Activated CD8-positive, alpha-beta T cell treated with anti-CD3 and anti-CD28 coated beads for 36 hours (primary cell): ENCODE measurements at regions not wholly inside any gene's neighbourhood (a gene's known extent, or its start where the extent isn't known, plus 50 kb on each side); places are given as distances from the start of the nearest gene placed in this dataset.

Experiments used
- ATAC-seq: fragments of 200-7000 bp; cut with Tn5 transposase; one replicate; pipeline ENCODE4 v1.10.0; 2021; ENCODE audit warnings: mild to moderate bottlenecking, moderate library complexity
- CTCF ChIA-PET: fragments of 350-600 bp; sonication (Branson Sonifier 250); formaldehyde crosslinking; loops from one replicate; lab custom pipeline; 2021; ENCODE audit warnings: antibody characterized with exemption; lab: Charles Lee
- POLR2A ChIA-PET: fragments of 350-600 bp; sonication (Branson Sonifier 250); formaldehyde crosslinking; loops from one replicate; lab custom pipeline; 2021; ENCODE audit warnings: antibody characterized with exemption; lab: Charles Lee
- DNase-seq: peaks from one replicate; pipeline ENCODE4 v3.0.0-alpha.2; 2020
- H3K27ac Mint-ChIP-seq: one replicate; pipeline ENCODE4 v1.8.0; 2021; ENCODE audit warnings: mild to moderate bottlenecking, mixed read lengths
- H3K27me3 Mint-ChIP-seq: one replicate; pipeline ENCODE4 v1.8.0; 2021; ENCODE audit warnings: mixed read lengths
- H3K36me3 Mint-ChIP-seq: one replicate; pipeline ENCODE4 v1.8.0; 2021; ENCODE audit warnings: low read depth, mixed read lengths
- H3K4me1 Mint-ChIP-seq: one replicate; pipeline ENCODE4 v1.8.0; 2021; ENCODE audit warnings: low read depth, mixed read lengths
- H3K4me3 Mint-ChIP-seq: one replicate; pipeline ENCODE4 v1.8.0; 2021; ENCODE audit warnings: mild to moderate bottlenecking, moderate library complexity, mixed read lengths
- H3K9me3 Mint-ChIP-seq: one replicate; pipeline ENCODE4 v1.8.0; 2021; ENCODE audit warnings: mixed read lengths
- CTCF ChIP-seq: fragments of 200-600 bp; IDR thresholded peaks from one replicate; pipeline ENCODE4 v1.8.0; 2022; ENCODE audit warnings: antibody characterized with exemption, mild to moderate bottlenecking
- intact Hi-C: fragments of 100-400 bp; cut with micrococcal nuclease; formaldehyde crosslinking; loops from one replicate; pipeline ENCODE4 v1.10.0; 2022

GRCh38 chr1:36656838-36657237 is 174.1 kb upstream of the CSF3R start:
- Mint-ChIP-seq H3K4me3 (no peak overlapping the region), H3K4me1 (no peaks in the 10 kb centered on the region), H3K36me3 (no peaks in the 10 kb centered on the region), H3K27ac (no peak overlapping the region), H3K27me3 (peaks cover 21% of the 10 kb centered on the region), H3K9me3 (no peaks in the 10 kb centered on the region)
- ChIA-PET POLR2A (no interaction called here), CTCF (no interaction called here)
- intact Hi-C loops, result no loop called here
- TF ChIP-seq CTCF, result no peak
- ATAC-seq (no peak), DNase-seq (no peak)

- Mint-ChIP-seq H3K4me1 (no peaks in the 10 kb centered on the region), H3K27me3 (peaks cover 22% of the 10 kb centered on the region), H3K9me3 (no peaks in the 10 kb centered on the region), H3K36me3 (no peaks in the 10 kb centered on the region), H3K4me3 (no peak overlapping the region), H3K27ac (no peak overlapping the region)
- no peak for DNase-seq
- CTCF ChIA-PET, result no interaction called here
- ATAC-seq, result no peak
- no peak for TF ChIP-seq CTCF
- intact Hi-C loops, result no loop called here
- POLR2A ChIA-PET, result no interaction called here
These were observed 173.6 kb upstream of the CSF3R start for GRCh38 chr1:36656271-36656670.

- Mint-ChIP-seq H3K4me3 (no peak overlapping the region), H3K9me3 (no peaks in the 10 kb centered on the region), H3K27me3 (peaks cover 29% of the 10 kb centered on the region), H3K36me3 (no peaks in the 10 kb centered on the region), H3K27ac (no peak overlapping the region), H3K4me1 (no peaks in the 10 kb centered on the region)
- POLR2A ChIA-PET, result no interaction called here
- ATAC-seq (no peak), DNase-seq (no peak)
- intact Hi-C loops, result no loop called here
- CTCF ChIA-PET, result no interaction called here
- no peak for TF ChIP-seq CTCF
These were observed 171.9 kb upstream of the CSF3R start for GRCh38 chr1:36654586-36654985.

DNA sequence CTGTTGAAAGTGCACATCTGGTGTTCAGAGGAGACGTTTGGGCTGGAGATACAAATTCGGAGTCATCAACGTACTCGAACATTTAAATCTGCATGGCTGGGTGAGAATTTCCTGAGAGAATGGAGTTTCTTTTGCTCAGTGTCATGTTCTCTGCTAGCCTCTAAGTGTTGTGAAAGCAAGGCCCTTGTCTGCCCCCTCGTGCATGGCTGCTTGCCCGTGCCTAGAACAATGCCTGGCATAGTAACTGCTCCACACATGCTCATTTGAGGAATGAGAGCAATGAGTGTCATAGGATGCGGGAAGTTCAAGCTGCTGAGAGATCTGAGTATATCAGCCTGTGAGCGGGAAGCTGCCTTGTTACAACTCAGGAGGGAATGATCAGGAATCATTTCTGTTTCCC is 171.1 kb upstream of the CSF3R start:
- Mint-ChIP-seq H3K4me1 (no peaks in the 10 kb centered on the region), H3K9me3 (no peaks in the 10 kb centered on the region), H3K4me3 (no peak overlapping the region), H3K27me3 (peaks cover 24% of the 10 kb centered on the region), H3K36me3 (no peaks in the 10 kb centered on the region), H3K27ac (no peak overlapping the region)
- ATAC-seq (no peak), DNase-seq (no peak)
- ChIA-PET POLR2A (no interaction called here), CTCF (no interaction called here)
- intact Hi-C loops, result no loop called here
- no peak for TF ChIP-seq CTCF

DNA sequence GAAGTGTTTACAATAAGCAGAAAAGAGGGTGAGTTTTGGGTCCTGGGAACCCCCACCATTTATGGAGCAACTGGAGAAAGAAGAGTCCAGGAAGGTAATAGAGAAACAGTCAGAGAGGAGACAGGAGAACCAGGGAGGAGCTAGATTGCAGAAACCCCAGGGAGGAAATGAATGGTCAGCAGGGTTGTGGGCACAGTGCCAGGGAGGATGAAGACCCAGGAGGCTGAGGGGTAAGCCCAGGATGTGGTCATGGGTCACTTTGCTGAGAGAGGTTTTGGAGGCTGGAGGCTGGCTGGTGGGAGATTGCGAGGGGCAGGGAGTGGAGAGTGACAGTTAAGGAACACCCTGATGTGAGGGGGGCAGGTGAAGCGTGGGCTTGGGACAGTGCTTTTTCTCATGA is 169.9 kb upstream of the CSF3R start:
- ChIA-PET CTCF (interaction anchor here (1.7 kb wide), 1 partner anchor 45 kb away, joined by 5 read pairs; no protein-coding TSS in a partner anchor), POLR2A (no interaction called here)
- Mint-ChIP-seq H3K9me3 (no peaks in the 10 kb centered on the region), H3K4me3 (no peak overlapping the region), H3K4me1 (no peaks in the 10 kb centered on the region), H3K27ac (no peak overlapping the region), H3K27me3 (peaks cover 29% of the 10 kb centered on the region), H3K36me3 (no peaks in the 10 kb centered on the region)
- intact Hi-C loops, result no loop called here
- DNase-seq (no peak), ATAC-seq (no peak)
- no peak for TF ChIP-seq CTCF
